Fibroblast of skin of scalp (primary cell): ENCODE measurements at regions not wholly inside any gene's neighbourhood (a gene's known extent, or its start where the extent isn't known, plus 50 kb on each side); places are given as distances from the start of the nearest gene placed in this dataset.

ENCODE experiments used
- DNase-seq: peaks from one replicate; pipeline ENCODE4 v3.0.0-alpha.2; 2013

DNA sequence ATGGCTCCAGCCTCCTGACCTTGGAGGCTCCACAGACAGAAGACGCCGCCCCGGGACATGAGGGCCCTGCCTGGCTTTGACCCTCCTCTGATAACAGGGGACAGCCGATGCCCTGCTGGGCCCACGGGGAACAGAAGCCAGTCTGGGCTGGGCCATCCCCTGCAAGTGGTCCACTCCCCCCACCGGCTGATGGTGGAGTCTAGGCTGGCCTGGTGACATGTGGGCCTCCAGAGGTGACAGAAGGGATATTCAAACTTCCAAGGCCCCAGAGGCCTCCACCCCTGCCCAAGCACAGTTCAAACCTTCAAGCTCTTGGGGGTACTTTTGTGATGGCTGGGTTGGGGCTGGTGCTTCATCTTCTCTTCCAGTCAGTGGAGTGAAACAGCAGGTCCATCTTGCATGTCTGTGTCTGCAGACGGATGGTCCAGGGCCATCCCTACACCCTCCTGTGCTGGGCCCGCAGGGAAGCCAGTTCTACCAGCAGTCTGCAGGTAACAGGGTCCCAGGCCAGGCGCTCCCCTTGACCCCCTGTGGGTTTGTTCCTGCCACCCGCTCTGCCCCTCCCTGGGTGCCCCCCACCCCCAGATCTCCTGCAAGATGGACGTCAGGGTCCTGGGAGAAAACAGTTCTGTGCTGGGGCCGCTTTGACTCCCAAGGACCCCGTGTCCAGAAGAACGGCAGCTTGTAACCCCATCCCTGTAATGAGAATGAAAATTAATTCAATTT is 929.9 kb downstream of the BRD1 start:
- DNase-seq, result no peak

DNA sequence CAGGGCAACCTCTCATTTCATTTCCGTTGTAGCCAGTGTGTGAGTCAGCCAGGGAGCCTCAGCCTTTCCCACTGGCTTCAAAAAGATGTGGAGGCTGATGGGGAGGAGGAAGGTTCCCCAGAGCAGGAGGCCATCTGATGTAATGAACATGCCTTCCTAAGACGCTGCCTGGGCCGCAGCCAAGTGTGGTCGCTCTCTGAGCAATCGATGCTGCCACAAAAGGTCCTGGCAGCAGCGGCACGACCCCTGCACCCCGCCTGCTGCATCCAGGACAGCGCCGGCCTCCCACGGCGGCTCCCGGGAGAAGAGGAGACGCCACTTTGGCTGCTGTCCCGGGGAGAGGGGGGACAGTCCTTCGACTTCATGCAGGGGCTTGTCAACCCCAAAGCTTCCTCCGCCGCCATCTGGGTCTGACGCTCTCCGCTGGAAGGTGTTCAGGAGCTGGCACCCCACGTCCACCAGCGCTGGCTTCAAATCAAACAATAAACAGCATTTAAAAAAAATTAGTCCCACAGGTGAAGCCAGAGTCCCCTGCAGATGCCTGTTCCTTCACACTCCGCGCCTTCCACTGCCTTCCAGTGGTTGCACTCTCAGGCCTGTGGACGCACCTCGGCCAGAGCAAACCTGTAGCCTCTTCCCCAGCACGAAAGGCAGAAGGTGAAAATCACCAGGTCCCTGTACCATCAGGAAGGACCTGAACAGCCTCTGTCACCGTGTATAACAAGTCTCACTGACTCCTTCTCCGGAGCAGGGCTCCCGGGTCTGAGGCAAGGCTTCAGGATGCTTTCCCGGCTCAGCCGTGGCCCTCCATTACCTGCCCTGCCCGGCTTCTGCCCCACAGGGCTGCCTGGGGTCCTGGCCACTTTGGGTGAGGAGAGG is 930.7 kb downstream of the BRD1 start:
- DNase-seq, result peak; percentile 3

DNA sequence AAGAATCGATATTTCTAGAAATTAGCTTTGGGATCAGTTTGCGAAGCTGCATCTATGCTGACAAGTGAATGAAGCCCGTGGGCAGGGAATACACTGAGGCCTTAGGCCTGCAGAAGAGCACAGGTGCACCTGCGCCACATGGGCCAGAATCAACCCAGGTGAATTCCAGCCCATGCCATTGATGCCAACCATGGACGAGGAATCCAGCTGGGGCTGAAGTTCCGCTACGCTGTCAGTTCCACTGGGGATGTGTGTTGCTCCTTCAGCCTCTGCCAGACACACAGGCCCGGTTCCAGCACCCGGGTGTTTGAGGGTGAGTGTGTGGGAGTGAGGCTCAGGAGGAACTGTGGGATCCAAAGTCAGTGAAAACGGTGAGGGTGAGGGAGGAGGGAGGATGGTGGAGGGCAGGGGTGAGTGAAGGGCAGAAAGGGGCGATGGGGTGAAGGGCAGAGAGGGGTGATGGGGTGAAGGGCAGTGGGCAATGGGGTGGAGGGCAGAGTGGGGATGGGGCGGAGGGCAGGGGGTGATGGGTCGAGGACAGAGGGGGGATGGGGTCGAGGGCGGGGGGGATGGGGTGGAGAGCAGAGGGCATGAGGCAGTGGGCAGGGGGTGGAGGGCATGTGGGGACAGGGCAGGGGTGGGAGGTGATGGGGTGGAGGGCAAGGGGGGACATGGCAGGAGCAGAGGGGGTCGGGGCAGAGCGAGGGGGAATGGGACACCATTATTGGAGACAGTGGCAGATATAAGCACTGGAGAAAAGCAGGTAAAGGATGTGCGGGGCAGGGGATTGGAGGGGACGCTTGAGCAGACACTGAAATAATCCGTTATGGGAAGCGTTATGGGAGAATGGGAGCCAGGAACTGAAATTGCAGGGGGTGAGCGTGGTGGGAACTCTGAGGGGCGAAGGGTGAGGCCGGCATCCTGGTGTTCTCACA is 931.6 kb downstream of the BRD1 start:
- no peak for DNase-seq

DNA sequence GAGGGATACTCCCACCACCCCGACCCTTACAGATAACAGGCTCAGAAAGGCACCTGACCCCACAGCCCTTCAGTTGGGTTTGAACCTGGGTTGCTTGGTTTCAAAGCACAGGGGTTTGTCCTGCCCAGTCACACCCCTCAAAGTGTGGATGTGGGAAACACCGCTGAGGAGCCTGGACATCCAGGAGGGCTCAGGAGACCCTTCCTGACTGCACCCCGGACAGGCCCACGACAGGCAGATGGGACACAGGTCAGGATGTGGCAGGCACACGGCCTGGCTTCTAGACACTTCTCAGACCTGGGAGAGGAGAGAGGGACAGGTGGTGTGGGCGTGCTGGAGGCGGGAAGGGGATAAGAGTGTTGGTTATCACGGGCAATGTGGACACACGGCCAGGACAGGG is 932.3 kb downstream of the BRD1 start:
- DNase-seq, result no peak

DNA sequence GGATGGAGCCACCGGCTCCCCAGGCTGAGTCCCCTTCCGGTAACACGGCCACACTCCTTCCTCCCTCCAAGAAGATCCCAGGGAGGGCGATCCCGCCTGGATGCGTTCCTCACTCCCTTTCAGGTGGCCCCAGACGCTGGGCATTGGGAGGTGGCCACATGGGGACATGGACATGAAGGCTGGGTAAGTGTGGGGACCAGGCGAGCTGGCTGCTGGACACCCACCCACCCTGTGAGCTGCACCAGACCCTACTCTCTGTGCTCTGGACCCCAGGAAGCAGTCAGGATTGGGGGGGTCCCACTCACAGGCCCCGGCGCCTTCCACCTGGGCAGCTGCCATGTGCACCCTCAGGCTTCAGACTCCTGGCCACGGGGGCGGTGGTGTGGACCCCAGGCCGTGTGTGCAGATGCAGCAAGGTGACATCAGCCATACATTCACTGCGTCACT is 932.8 kb downstream of the BRD1 start:
- no peak for DNase-seq

DNA sequence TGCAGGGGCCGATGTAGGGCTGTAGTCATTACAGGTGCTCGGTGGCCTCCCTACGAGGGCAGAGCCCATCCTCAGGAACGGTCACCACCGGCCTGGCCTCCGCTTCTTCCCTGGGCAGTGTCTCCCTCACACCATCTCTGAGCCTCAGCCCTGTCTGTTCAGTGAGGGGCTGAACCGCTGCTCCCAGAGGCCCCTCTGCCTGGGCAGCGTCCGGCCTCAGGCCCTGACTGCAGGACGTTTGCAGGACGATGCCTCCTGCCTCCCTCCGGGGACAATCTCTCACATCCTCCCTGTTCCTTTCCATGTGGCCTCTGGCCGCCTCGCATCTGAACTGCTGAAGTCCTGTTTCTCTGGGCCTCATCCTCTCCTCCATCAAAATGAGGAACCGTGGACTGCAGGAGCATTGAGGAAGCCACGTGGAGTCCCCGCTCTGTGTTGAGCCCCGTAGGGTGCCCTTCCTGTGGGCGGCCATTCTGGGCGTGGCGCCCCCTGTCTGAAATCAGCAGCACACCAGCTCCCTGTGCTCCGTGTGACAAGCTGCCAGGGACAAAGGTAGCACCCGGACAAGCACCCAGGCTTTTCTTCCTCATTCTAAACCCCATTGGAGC is 933.5 kb downstream of the BRD1 start:
- no peak for DNase-seq

DNA sequence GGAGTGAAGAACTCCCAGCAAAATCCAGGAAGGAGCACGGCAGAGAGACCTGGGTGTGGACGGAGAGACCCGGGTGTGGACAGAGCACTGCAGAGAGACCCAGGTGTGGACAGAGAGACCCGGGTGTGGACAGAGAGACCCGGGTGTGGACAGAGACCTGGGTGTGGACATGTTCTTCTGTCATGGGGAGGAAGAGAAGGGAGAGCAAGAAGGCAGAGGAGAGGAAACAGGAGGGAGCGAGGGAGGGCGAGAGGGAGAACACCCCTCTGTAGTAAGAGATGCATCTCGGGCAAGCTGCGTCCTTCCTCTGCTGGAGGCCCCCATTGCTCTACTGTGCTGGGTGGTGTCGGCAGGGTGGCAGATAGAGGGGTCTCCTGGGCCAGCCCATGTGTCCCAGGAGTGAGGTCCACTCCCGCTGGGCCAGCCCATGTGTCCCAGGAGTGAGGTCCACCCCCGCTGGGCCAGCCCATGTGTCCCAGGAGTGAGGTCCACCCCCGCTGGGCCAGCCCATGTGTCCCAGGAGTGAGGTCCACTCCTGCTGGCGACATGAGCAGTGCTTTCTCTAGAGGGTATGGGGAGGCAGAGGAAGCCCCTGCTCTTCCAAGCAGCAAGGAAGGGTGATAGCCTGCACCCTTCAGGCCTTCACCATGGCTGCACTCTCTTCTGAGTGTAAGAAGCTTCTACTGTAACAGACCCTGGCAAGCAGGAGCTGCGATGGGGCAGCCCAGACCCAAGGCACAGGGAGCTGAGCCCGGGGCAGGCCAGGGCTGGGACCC is 934.2 kb downstream of the BRD1 start:
- DNase-seq, result no peak

DNA sequence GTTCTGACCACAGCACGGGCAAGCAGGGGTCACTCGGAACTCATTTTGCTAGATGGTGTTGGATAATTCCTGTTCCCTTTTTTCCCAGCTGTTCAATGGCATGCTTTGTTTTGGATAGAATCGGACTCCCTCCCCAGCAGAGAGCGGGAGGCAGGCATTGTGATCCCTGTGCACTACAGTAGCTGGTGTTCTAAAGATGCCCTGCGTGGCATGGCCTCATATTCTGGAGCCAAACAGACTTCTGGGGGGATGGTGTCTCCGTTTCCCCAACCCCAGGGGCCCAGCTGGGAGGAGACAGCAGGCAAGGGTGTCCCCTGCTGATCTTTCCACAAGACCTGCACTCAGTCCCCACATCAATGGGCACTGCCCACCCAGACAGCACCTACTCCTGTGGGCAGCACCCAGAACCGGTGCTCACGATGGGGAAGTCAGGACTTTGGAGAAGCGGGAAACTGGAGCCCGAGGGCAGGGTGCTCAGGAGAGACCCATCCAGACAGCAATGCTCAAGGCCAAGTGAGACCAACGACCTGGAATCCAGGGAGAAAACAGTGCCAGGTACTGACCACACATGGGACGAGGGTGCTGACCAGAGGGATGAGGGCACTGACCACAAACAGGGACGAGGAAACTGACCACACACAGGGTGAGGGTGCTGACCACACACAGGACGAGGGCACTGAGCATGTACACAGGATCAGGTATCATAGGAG is 934.9 kb downstream of the BRD1 start:
- DNase-seq, result no peak

DNA sequence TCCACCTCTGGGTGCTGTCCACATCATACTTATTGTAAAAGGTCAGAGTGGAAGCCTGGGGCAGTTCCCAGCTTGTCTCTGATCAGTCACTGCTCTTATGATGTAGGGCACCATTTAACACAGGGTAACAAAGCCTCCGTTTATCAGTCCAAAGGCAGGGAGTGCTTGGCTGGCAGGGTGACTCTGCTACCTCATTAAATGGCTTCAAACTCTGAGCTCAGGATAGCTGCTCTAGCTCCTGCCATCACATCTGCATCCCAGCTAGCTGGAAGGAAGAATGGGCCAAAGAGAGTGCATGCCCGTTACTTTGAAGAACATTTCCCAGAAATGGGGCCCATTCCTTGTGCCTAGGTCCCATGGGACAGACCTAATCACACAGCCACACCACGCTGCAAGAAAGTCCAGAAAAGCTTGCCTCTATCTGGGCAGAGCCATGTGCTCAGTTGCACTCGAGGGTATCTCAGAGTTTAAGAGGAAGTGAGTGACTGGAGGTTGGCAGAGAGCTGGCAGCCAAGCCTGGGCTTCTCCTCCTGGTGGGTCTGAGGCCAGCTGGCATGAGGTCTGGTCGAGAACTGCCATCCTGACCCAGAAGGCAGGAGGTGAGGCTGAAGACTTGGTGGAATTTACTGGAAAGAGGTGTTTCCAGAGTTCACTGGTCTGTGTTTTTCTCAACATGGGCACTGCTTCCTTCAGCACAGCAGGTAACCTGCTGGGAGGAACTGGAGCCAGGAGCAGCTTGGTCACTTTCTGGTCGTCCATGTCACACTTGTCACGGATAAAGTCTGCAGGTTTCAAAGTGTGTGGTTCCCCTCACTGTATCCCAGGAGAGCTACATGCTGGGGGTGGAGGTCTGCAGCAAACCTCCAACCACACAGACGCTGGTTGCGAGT is 935.7 kb downstream of the BRD1 start:
- DNase-seq, result no peak

DNA sequence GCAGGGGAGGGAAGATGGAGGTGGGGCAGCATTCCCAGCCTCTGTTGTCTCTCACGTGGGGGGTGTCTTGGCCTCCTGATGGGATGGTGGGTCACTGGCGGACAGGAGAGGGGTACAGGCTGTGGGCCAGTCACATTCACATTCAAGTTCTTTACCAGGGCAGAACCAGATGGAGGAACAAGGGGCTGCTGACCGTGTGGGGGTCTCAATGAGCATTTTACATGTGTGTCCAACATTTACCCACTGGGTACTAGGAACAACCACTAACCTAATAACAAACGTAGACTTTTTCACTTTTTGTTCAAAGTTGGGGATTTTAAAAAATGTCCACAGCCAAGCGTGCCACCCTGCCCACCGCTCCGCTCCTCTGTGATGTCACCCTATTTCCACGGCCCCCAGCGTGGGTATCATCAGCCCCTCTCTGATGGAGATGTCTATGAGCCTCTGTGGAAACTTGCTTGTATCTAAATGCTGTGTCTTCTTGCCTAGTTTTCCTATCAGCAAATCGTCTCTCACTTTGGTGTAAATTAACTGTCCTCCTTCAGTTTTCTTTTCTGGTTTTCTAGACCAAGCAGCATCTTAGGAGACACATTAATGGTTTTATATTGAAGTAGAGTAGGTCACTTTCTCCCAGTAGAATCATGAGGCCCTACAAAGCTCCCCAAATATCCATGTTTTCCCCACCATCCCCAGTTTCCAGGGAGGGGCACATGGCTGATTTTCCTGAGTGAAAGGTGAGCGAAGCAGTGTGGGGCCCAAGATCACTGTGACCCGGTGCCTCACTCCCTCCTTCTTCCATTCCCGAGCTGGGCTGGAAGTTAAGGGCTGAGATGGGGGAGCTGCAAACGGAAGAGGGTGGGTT is 936.7 kb downstream of the BRD1 start:
- no peak for DNase-seq

DNA sequence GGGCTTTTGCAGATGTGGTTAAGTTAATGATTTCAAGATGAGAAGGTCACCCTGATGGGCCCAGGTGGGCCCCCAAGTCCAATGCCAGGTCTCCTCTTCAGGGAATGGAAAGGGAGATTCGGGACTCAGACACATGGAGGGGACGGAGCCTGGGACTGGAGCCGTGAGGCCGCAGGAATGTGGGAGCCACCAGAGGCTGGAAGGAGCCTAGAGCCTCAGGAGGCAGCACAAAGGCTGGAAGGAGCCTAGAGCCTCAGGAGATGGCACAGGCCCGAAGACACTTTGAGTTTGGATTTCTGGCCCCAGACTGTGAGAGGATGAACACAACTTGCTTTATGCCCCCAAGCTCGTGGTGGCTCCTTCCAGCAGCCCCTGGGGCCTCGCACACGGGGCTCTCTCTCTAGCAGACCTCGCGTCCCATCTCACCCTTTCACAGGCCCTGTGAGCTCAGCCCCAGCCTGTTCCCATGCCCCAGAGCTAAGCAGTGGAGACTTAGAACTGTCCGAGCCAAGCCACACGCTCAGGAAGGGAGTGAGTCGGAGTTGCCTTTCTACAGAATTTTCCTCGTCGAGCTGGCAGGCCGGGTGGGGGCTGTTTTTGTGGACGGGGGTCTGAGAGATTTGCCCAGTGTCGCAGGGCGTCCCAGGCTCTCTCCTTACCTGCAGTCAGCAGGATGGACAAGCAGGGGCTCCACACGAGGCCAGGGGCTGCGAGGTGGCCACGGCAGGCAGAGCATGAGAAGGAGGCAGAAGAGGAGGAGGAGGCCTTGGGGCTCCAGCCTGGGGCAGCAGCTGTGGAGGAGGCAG is 937.6 kb downstream of the BRD1 start:
- no peak for DNase-seq

DNA sequence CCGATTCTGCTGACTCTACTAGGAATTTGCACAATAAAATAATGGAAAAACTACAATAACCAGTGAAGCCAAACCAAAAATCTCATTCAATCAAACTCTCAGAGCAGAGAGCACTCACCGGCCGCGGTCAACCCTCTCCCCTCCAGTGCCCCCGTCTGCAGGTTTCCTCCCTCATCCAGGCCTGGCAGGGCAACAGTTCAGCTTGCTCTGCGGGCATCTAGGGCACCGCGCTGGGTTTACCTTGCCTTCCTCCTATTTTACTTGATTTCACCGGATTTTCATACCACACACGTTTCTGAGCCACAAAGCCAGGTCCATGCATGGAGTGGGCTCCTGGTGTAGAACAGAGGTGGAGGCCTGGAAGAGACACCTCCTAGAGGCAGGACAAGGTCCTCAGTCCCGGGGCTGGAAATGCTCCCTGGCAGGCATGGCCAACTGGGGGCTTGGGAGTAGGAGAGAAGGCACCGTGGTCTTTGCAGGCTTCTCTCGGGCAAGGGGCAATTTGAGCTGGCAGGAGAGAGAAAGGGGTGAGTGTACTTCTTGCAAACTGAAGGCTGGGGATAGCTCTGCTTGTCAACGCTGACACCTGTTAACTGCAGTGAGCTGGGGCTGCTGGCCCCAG is 938.4 kb downstream of the BRD1 start:
- DNase-seq, result no peak

DNA sequence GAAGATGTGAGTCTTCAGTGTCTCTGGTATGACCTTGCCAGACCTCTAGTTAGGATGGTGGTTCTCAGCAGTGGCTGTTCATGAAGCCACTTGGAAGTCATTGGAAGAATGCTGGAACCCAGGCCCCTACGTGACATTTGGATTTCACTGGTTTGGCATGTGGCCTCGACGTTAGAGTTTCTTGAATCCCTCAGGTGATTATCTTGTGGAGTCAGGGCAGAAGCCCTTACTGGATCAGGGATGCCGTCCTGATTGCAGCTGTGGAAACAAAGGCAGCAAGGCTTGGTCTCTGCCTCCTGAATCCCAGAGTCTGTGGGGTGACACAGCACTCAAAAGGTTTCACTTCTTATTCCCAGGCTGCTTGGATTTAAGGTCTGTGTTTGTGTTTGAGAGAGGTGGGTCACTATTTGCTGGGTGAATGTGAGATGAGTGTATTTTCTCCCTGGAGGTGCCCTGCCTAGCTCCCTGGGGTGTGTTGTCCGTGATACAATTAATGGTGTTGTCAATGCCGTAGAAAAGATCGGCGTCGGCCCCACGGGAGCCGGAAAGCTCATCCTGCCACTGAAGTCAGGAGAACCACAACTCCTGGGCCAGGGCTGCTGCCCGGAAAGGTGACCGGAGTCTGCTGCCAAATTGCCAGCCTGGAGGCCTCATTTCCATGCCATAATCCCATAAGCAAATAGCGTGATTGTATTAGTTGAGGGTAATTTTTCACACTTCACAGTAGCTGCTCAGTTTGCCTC is 939.0 kb downstream of the BRD1 start:
- no peak for DNase-seq

DNA sequence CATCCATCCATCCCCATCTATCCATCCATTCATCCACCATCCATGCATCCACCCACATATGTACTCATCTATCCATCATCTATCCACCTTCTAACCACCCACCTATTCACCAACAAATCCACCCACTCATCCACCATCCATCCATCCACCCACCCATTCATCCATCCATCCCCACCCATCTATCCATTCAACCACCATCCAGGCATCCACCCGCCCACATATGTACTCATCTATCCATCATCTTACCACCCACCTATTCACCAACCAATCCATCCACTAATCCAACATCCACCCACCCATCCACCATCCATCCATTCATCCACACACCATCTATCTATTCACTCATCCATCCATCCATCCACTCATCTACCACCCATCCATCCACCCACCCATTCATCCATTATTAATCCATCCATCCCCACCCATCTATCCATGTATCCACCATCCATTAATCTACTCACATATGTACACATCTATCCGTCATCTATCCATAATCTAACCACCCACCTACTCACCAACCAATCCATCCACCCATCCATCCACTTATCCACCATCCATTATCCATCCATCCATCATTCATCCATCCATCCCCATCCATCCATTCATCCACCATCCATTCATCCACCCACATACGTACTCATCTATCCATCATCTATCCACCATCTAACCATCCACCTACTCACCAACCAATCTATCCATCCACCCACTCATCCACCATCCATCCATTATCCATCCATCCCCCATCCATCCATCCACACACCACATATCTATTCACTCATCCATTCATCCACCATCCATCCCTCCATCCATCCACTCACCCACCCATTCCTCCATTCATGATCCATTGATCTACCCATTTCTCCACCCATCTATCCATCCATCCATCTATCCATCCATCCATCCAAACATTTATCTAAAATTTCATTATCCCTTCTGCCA is 940.0 kb downstream of the BRD1 start:
- DNase-seq, result no peak

DNA sequence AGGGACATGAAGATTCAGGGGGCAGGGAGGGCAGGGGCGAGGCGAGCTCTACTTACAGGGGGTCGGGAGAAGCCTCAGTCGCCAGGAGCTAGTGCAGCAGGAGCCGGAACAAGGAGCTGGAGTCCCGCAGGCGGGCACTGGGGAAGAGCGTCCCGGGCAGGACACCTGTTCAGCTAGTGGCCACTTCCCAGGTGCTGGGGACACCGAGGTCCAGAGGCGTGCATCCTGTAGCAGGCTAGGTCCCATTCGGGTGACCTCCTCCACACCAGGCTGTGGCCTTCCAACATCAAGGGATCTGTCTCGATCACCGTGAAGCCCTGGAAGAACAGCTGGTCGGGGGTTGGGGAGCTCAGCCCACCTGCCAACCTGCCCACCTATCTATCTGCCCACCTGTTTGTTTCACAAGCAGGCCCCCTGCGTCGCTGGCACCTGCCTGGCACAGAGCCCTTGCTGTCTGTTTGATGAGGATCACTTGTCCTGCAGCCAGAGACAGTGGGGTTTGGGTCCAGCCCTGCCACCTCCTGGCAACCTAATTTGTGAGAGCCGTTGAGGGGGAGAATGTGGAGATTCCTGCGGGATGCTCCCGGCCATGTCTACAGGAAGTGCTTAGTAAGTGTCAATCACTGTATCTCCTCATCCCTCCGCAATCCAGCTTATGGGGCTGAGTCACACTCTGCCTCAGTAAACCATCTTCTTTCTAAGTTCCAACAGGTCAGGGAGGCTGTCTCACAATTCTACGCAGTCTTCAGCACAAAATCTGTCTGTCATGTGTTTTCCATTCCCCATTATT is 940.9 kb downstream of the BRD1 start:
- no peak for DNase-seq
